ENCODE measurements at regions not wholly inside any gene's neighbourhood (a gene's known extent, or its start where the extent isn't known, plus 50 kb on each side); places are given as distances from the start of the nearest gene placed in this dataset.

- no peak for DNase-seq (ENCODE audit: low read depth)
Measured at GRCh38 chr6:129920103-129920798, 59.1 kb upstream of the TMEM244 start.

GRCh38 chr6:129911732-129912131 lies 50.6 kb upstream of the TMEM244 start:
- DNase-seq (ENCODE audit: low read depth), result no peak

Measured in HS-5 (cell line).